ENCODE measurements at regions not wholly inside any gene's neighbourhood (a gene's known extent, or its start where the extent isn't known, plus 50 kb on each side); places are given as distances from the start of the nearest gene placed in this dataset.

- Mint-ChIP-seq H3K27me3 (no peaks in the 10 kb centered on the region), H3K4me1 (ENCODE audit: low read depth) (no peaks in the 10 kb centered on the region), H3K4me3 (no peak overlapping the region), H3K9me3 (no peaks in the 10 kb centered on the region), H3K36me3 (ENCODE audit: low read depth) (no peaks in the 10 kb centered on the region), H3K27ac (no peak overlapping the region)
- intact Hi-C loops (cut with micrococcal nuclease), result loop anchor here (10.0 kb wide), 1 partner anchor 231 kb away; no protein-coding TSS in a partner anchor
These were observed 74.0 kb upstream of the SULT1C3 start for GRCh38 chr2:108165729-108166128.

- Mint-ChIP-seq H3K27ac (no peak overlapping the region), H3K9me3 (no peaks in the 10 kb centered on the region), H3K27me3 (no peaks in the 10 kb centered on the region), H3K4me1 (ENCODE audit: low read depth) (no peaks in the 10 kb centered on the region), H3K4me3 (no peak overlapping the region), H3K36me3 (ENCODE audit: low read depth) (no peaks in the 10 kb centered on the region)
- intact Hi-C loops (cut with micrococcal nuclease), result loop anchor here (10.0 kb wide), 1 partner anchor 233 kb away; no protein-coding TSS in a partner anchor
These were observed 72.1 kb upstream of the SULT1C3 start for GRCh38 chr2:108167699-108168098.

- no peaks in the 10 kb centered on the region for H3K27me3 Mint-ChIP-seq
- H3K9me3 Mint-ChIP-seq, result no peaks in the 10 kb centered on the region
- no peak overlapping the region for H3K27ac Mint-ChIP-seq
- H3K4me3 Mint-ChIP-seq, result no peak overlapping the region
- H3K36me3 Mint-ChIP-seq (ENCODE audit: low read depth), result no peaks in the 10 kb centered on the region
- intact Hi-C loops (cut with micrococcal nuclease), result loop anchor here (10.0 kb wide), 1 partner anchor 235 kb away; no protein-coding TSS in a partner anchor
- H3K4me1 Mint-ChIP-seq (ENCODE audit: low read depth), result no peaks in the 10 kb centered on the region
These were observed 69.7 kb upstream of the SULT1C3 start for GRCh38 chr2:108169982-108170625.

GRCh38 chr2:108171657-108172056, 68.1 kb upstream of the SULT1C3 start:
- H3K36me3 Mint-ChIP-seq (ENCODE audit: low read depth), result no peaks in the 10 kb centered on the region
- intact Hi-C loops (cut with micrococcal nuclease), result no loop called here
- H3K27ac Mint-ChIP-seq, result no peak overlapping the region
- no peaks in the 10 kb centered on the region for H3K4me1 Mint-ChIP-seq (ENCODE audit: low read depth)
- no peak overlapping the region for H3K4me3 Mint-ChIP-seq
- no peaks in the 10 kb centered on the region for H3K27me3 Mint-ChIP-seq
- H3K9me3 Mint-ChIP-seq, result no peaks in the 10 kb centered on the region

- Mint-ChIP-seq H3K4me3 (no peak overlapping the region), H3K27ac (no peak overlapping the region), H3K4me1 (ENCODE audit: low read depth) (no peaks in the 10 kb centered on the region), H3K9me3 (no peaks in the 10 kb centered on the region), H3K27me3 (no peaks in the 10 kb centered on the region), H3K36me3 (ENCODE audit: low read depth) (no peaks in the 10 kb centered on the region)
- intact Hi-C loops (cut with micrococcal nuclease), result no loop called here
These were observed 57.3 kb upstream of the SULT1C3 start for GRCh38 chr2:108182489-108182888.

GRCh38 chr2:108184419-108184818, 55.3 kb upstream of the SULT1C3 start:
- intact Hi-C loops (cut with micrococcal nuclease), result no loop called here
- Mint-ChIP-seq H3K4me1 (ENCODE audit: low read depth) (no peaks in the 10 kb centered on the region), H3K9me3 (no peaks in the 10 kb centered on the region), H3K4me3 (no peak overlapping the region), H3K36me3 (ENCODE audit: low read depth) (no peaks in the 10 kb centered on the region), H3K27me3 (no peaks in the 10 kb centered on the region), H3K27ac (no peak overlapping the region)

- no peak overlapping the region for H3K4me3 Mint-ChIP-seq
- H3K9me3 Mint-ChIP-seq, result no peaks in the 10 kb centered on the region
- H3K36me3 Mint-ChIP-seq (ENCODE audit: low read depth), result no peaks in the 10 kb centered on the region
- intact Hi-C loops (cut with micrococcal nuclease), result no loop called here
- H3K4me1 Mint-ChIP-seq (ENCODE audit: low read depth), result no peaks in the 10 kb centered on the region
- no peak overlapping the region for H3K27ac Mint-ChIP-seq
- no peaks in the 10 kb centered on the region for H3K27me3 Mint-ChIP-seq
These were observed 50.5 kb upstream of the SULT1C3 start for GRCh38 chr2:108189316-108189715.

Measured in dendritic cell treated with granulocyte-macrophage colony-stimulating factor and Interleukin-4, amounts not matched to agents 40 ng/mL and 50 ng/mL, for 4 days (primary cell).